ENCODE measurements at regions not wholly inside any gene's neighbourhood (a gene's known extent, or its start where the extent isn't known, plus 50 kb on each side); places are given as distances from the start of the nearest gene placed in this dataset.

DNA sequence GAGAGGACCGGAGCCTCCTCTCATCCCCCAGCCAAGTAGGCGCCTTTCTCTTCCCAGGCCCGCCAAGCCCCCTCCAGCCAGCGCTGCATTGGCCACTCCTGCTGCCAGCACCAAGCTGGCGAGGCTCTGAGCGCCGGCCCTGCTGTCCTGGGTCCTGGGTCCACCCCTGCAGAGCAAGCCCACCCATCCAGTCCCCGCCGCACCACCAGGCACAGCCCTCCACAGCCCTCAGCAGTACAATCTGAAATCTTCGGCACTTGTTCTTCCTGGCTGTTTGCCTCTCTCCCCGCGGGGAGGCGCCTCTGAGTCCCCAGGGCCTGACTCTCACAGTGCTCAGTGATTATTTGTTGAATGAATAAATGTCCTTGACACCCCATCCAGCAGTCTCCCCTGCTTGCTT is 236.4 kb upstream of the SGCG start:
- TF ChIP-seq, protein P1, sequence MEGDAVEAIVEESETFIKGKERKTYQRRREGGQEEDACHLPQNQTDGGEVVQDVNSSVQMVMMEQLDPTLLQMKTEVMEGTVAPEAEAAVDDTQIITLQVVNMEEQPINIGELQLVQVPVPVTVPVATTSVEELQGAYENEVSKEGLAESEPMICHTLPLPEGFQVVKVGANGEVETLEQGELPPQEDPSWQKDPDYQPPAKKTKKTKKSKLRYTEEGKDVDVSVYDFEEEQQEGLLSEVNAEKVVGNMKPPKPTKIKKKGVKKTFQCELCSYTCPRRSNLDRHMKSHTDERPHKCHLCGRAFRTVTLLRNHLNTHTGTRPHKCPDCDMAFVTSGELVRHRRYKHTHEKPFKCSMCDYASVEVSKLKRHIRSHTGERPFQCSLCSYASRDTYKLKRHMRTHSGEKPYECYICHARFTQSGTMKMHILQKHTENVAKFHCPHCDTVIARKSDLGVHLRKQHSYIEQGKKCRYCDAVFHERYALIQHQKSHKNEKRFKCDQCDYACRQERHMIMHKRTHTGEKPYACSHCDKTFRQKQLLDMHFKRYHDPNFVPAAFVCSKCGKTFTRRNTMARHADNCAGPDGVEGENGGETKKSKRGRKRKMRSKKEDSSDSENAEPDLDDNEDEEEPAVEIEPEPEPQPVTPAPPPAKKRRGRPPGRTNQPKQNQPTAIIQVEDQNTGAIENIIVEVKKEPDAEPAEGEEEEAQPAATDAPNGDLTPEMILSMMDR (conservative IDR thresholded peaks at IDR 0.05; ENCODE audit: low read length): no peak
- TF ChIP-seq EZH2phosphoT487 (IDR thresholded peaks at IDR 0.05; ENCODE audit: borderline replicate concordance): no peak
